Naive thymus-derived CD4-positive, alpha-beta T cell (primary cell): ENCODE measurements at regions not wholly inside any gene's neighbourhood (a gene's known extent, or its start where the extent isn't known, plus 50 kb on each side); places are given as distances from the start of the nearest gene placed in this dataset.
A peak's percentile ranks its signal among the peaks of the same experiment; 100 is the strongest.

Source experiments
- ATAC-seq: fragments of 150-1000 bp; cut with Tn5 transposase; 2 replicates; pipeline ENCODE4 v1.10.0; 2021; ENCODE audit warnings: mild to moderate bottlenecking, moderate library complexity
- CTCF ChIA-PET: fragments of 350-600 bp; sonication (Branson Sonifier 250); formaldehyde crosslinking; loops from one replicate; lab custom pipeline; 2021; ENCODE audit warnings: antibody characterized with exemption; lab: Charles Lee
- POLR2A ChIA-PET: fragments of 350-600 bp; sonication (Branson Sonifier 250); formaldehyde crosslinking; loops from one replicate; lab custom pipeline; 2021; ENCODE audit warnings: antibody characterized with exemption, inconsistent platforms; lab: Charles Lee
- DNase-seq, 9 donors: peaks; one replicate each; pipeline versions ENCODE4 v3.0.0 to v3.0.0-alpha.2; 2020 to 2022; ENCODE audit warnings: mixed read lengths in 1 of 9
- H3K27ac ChIP-seq: one replicate; pipeline ENCODE4 v1.7.0; 2013; ENCODE audit warnings: mild to moderate bottlenecking, low read depth, low read length, moderate library complexity
- H3K27me3 ChIP-seq, 2 donors: one replicate each; pipeline ENCODE4 v1.7.0; 2013; ENCODE audit warnings: low read length in 2 of 2, mild to moderate bottlenecking in 2 of 2, moderate library complexity in 2 of 2; ENCODE audit not compliant: control insufficient read depth in 2 of 2, insufficient read depth in 2 of 2
- H3K36me3 ChIP-seq, 3 experiments: 1 replicate in 2 of 3; 2 replicates in 1 of 3; pipeline ENCODE4 v1.7.0; 2013; ENCODE audit warnings: low read length in 3 of 3, mild to moderate bottlenecking in 3 of 3, moderate library complexity in 1 of 3; ENCODE audit not compliant: insufficient read depth in 3 of 3, control insufficient read depth in 2 of 3
- H3K4me1 ChIP-seq, 2 donors: one replicate each; pipeline ENCODE4 v1.7.0; 2013; ENCODE audit warnings: low read length in 2 of 2, mild to moderate bottlenecking in 2 of 2, moderate library complexity in 1 of 2; ENCODE audit not compliant: control insufficient read depth in 2 of 2, insufficient read depth in 2 of 2
- H3K4me3 ChIP-seq: 2 replicates; pipeline ENCODE4 v1.7.0; 2013; ENCODE audit warnings: mild to moderate bottlenecking, low read length
- H3K9me3 ChIP-seq, 3 experiments: 1 replicate in 2 of 3; 2 replicates in 1 of 3; pipeline ENCODE4 v1.7.0; 2013; ENCODE audit warnings: low read length in 3 of 3; ENCODE audit not compliant: control insufficient read depth in 2 of 3
- H3K27ac Mint-ChIP-seq, 9 donors: one replicate each; pipeline ENCODE4 v1.8.0; 2020 to 2022; ENCODE audit warnings: mixed read lengths in 9 of 9, mild to moderate bottlenecking in 8 of 9, moderate library complexity in 5 of 9, inconsistent platforms in 2 of 9
- H3K27me3 Mint-ChIP-seq, 5 donors: one replicate each; pipeline ENCODE4 v1.8.0; 2021 to 2022; ENCODE audit warnings: mixed read lengths in 5 of 5, mild to moderate bottlenecking in 1 of 5
- H3K36me3 Mint-ChIP-seq, 5 donors: one replicate each; pipeline ENCODE4 v1.8.0; 2020 to 2022; ENCODE audit warnings: mixed read lengths in 5 of 5, mild to moderate bottlenecking in 3 of 5, inconsistent platforms in 1 of 5
- H3K4me1 Mint-ChIP-seq, 7 donors: one replicate each; pipeline ENCODE4 v1.8.0; 2020 to 2022; ENCODE audit warnings: mixed read lengths in 7 of 7, mild to moderate bottlenecking in 3 of 7, inconsistent platforms in 1 of 7
- H3K4me3 Mint-ChIP-seq, 10 donors: one replicate each; pipeline ENCODE4 v1.8.0; 2020 to 2022; ENCODE audit warnings: mild to moderate bottlenecking in 10 of 10, mixed read lengths in 10 of 10, moderate library complexity in 6 of 10, inconsistent platforms in 2 of 10
- H3K9me3 Mint-ChIP-seq, 11 donors: one replicate each; pipeline ENCODE4 v1.8.0; 2020 to 2022; ENCODE audit warnings: mixed read lengths in 11 of 11, mild to moderate bottlenecking in 4 of 11, inconsistent platforms in 1 of 11, moderate library complexity in 1 of 11
- intact Hi-C, 2 donors: fragments of 100-400 bp; cut with micrococcal nuclease; formaldehyde crosslinking; loops; one replicate each; pipeline ENCODE4 v1.15.1; 2023

- CTCF ChIA-PET = no interaction called here
- Mint-ChIP-seq H3K4me3 (peak overlapping the region in 1 of 10 donors; percentile 17), H3K27me3 (no peaks in the 10 kb centered on the region), H3K4me1 (peaks cover 0 to 34% (median 20%) of the 10 kb centered on the region in 7 donors), H3K36me3 (no peaks in the 10 kb centered on the region), H3K27ac (peak overlapping the region in 3 of 9 donors; percentile 14 to 77 (median 43)), H3K9me3 (no peaks in the 10 kb centered on the region)
- no peak for ATAC-seq
- POLR2A ChIA-PET = interaction anchor here (0.9 kb wide), 1 partner anchor 92 kb away, joined by 3 read pairs; no protein-coding TSS in a partner anchor
- intact Hi-C loops = loop anchor here in 1 of 2 donors (2.0 kb wide), 1 partner anchor 597 kb away; no protein-coding TSS in a partner anchor
- H3K4me3 ChIP-seq = no peak overlapping the region
- H3K27ac ChIP-seq = no peak overlapping the region
- H3K9me3 ChIP-seq = no peaks in the 10 kb centered on the region
- no peaks in the 10 kb centered on the region for H3K36me3 ChIP-seq
- peaks cover 0 to 13% of the 10 kb centered on the region in 2 donors for H3K4me1 ChIP-seq
- no peaks in the 10 kb centered on the region for H3K27me3 ChIP-seq
- DNase-seq = no peak
Observed at GRCh38 chr2:2705871-2706270, 374.8 kb upstream of the MYT1L start.

GRCh38 chr2:2704428-2705090 lies 373.5 kb upstream of the MYT1L start:
- no peak for ATAC-seq
- Histone ChIP-seq H3K27ac (no peak overlapping the region), H3K4me3 (no peak overlapping the region), H3K9me3 (no peaks in the 10 kb centered on the region), H3K4me1 (peaks cover 0 to 13% of the 10 kb centered on the region in 2 donors), H3K36me3 (no peaks in the 10 kb centered on the region), H3K27me3 (no peaks in the 10 kb centered on the region)
- CTCF ChIA-PET = interaction anchor here (0.7 kb wide), 2 partner anchors 8 to 659 kb away, joined by 4 to 5 read pairs; no protein-coding TSS in a partner anchor
- Mint-ChIP-seq H3K4me3 (peak overlapping the region in 6 of 10 donors; percentile 3 to 64 (median 53)), H3K27ac (peak overlapping the region in 5 of 9 donors; percentile 33 to 89 (median 77)), H3K36me3 (no peaks in the 10 kb centered on the region), H3K4me1 (peaks cover 0 to 34% (median 20%) of the 10 kb centered on the region in 7 donors), H3K9me3 (no peaks in the 10 kb centered on the region), H3K27me3 (no peaks in the 10 kb centered on the region)
- intact Hi-C loops = loop anchor here in 1 of 2 donors (2.0 kb wide), 1 partner anchor 598 kb away; no protein-coding TSS in a partner anchor
- DNase-seq = peak in 1 of 9 donors; percentile 18
- POLR2A ChIA-PET = interaction anchor here (1.3 kb wide), 2 partner anchors 58 to 91 kb away, joined by 4 to 5 read pairs; no protein-coding TSS in a partner anchor

GRCh38 chr2:2703762-2704427 lies 372.8 kb upstream of the MYT1L start:
- peak overlapping the region in 1 of 10 donors; percentile 64 for H3K4me3 Mint-ChIP-seq
- H3K27ac Mint-ChIP-seq = peak overlapping the region in 4 of 9 donors; percentile 4 to 88 (median 53)
- H3K27me3 Mint-ChIP-seq = no peaks in the 10 kb centered on the region
- H3K27ac ChIP-seq = no peak overlapping the region
- H3K9me3 ChIP-seq = no peaks in the 10 kb centered on the region
- no peak overlapping the region for H3K4me3 ChIP-seq
- peaks cover 0 to 34% (median 20%) of the 10 kb centered on the region in 7 donors for H3K4me1 Mint-ChIP-seq
- no peaks in the 10 kb centered on the region for H3K36me3 Mint-ChIP-seq
- peaks cover 0 to 13% of the 10 kb centered on the region in 2 donors for H3K4me1 ChIP-seq
- ATAC-seq (no peak), DNase-seq (no peak)
- H3K36me3 ChIP-seq = no peaks in the 10 kb centered on the region
- no peaks in the 10 kb centered on the region for H3K27me3 ChIP-seq
- CTCF ChIA-PET = interaction anchor here (0.7 to 1.0 kb wide), 3 partner anchors 9 to 660 kb away, joined by 3 to 5 read pairs (median 4); no protein-coding TSS in a partner anchor
- no peaks in the 10 kb centered on the region for H3K9me3 Mint-ChIP-seq
- POLR2A ChIA-PET = interaction anchor here (1.3 kb wide), 1 partner anchor 57 kb away, joined by 4 read pairs; no protein-coding TSS in a partner anchor
- intact Hi-C loops = loop anchor here in 1 of 2 donors (2.0 kb wide), 1 partner anchor 599 kb away; no protein-coding TSS in a partner anchor

DNA sequence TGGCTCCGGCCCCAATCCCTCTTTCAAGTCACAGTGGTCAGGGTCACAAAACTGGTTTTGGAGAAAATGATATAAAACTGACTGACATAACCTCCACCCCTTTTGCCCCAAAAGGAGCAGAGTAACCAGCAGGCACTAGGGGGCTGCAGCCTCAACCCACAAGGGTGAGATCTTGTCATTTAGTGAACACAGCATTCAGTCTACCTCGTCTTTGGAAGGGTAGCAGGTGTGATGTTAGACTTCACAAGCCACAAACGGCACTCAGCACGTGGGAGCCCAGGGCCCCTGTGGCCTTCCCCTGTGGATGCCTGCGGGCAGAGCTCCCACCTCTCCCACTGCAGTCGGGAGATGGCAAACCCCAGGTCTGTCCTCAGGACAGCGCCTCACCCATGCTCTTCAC lies 372.1 kb upstream of the MYT1L start:
- H3K4me1 ChIP-seq = peaks cover 0 to 13% of the 10 kb centered on the region in 2 donors
- ATAC-seq (no peak), DNase-seq (no peak)
- H3K36me3 ChIP-seq = no peaks in the 10 kb centered on the region
- no peak overlapping the region for H3K4me3 Mint-ChIP-seq
- ChIA-PET CTCF (interaction anchor here (1.0 kb wide), 1 partner anchor 15 kb away, joined by 3 read pairs; no protein-coding TSS in a partner anchor), POLR2A (interaction anchor here (0.6 kb wide), 1 partner anchor 279 kb away, joined by 3 read pairs; no protein-coding TSS in a partner anchor)
- H3K27ac Mint-ChIP-seq = peak overlapping the region in 2 of 9 donors; percentile 36 to 63
- H3K27me3 Mint-ChIP-seq = no peaks in the 10 kb centered on the region
- H3K27me3 ChIP-seq = no peaks in the 10 kb centered on the region
- no peak overlapping the region for H3K27ac ChIP-seq
- no peaks in the 10 kb centered on the region for H3K9me3 ChIP-seq
- H3K9me3 Mint-ChIP-seq = no peaks in the 10 kb centered on the region
- no peak overlapping the region for H3K4me3 ChIP-seq
- intact Hi-C loops = no loop called here
- peaks cover 0 to 40% (median 26%) of the 10 kb centered on the region in 7 donors for H3K4me1 Mint-ChIP-seq
- no peaks in the 10 kb centered on the region for H3K36me3 Mint-ChIP-seq

DNA sequence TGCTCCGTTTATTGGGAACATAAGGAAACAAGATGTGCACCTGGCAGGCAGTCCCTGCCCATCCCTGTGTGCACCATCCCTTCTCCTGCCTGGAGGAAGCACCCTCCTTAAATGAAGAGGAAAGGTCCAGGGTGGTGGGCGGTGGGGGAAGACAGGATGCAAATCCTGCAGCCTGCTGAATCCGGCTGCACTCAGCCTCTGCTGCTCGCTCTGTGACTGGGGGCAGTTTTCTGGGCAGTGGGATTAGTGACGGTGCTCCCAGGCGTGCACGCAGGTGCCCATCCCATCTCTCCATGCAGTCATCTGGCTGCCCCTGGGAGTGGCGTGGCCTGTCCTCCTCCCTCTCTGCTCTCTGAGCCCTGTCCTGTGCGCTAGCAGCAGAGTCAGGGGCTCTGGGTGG lies 371.3 kb upstream of the MYT1L start:
- no peaks in the 10 kb centered on the region for H3K27me3 ChIP-seq
- intact Hi-C loops = no loop called here
- no peak overlapping the region for H3K4me3 ChIP-seq
- H3K9me3 ChIP-seq = no peaks in the 10 kb centered on the region
- POLR2A ChIA-PET = interaction anchor here (0.6 kb wide), 1 partner anchor 278 kb away, joined by 3 read pairs; no protein-coding TSS in a partner anchor
- H3K36me3 ChIP-seq = no peaks in the 10 kb centered on the region
- peaks cover 0 to 13% of the 10 kb centered on the region in 2 donors for H3K4me1 ChIP-seq
- Mint-ChIP-seq H3K4me3 (no peak overlapping the region), H3K27ac (no peak overlapping the region), H3K27me3 (no peaks in the 10 kb centered on the region), H3K4me1 (peaks cover 0 to 43% (median 25%) of the 10 kb centered on the region in 7 donors), H3K36me3 (no peaks in the 10 kb centered on the region), H3K9me3 (no peaks in the 10 kb centered on the region)
- no peak for DNase-seq
- no peak overlapping the region for H3K27ac ChIP-seq
- ATAC-seq = no peak
- CTCF ChIA-PET = no interaction called here

DNA sequence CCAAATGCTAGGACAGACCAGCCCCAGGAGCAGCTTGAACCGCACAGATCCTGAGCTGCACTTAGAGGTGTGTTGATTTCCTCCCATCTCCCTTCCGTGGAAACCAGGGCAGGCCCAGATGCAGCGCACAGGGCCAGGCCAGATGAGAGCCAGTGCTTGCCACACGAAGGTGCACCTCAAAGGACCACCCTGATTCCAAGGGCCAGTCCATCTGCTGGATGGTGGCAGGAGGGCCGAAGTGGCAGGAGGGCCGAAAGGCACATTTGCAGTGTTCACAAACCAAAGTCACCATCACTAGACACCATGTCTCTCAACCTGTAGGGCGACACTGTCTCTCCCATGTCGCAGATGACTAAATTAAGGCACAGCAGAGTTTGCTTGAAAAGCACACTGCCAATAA lies 370.7 kb upstream of the MYT1L start:
- Histone ChIP-seq H3K36me3 (no peaks in the 10 kb centered on the region), H3K4me1 (peaks cover 0 to 13% of the 10 kb centered on the region in 2 donors), H3K4me3 (no peak overlapping the region), H3K9me3 (no peaks in the 10 kb centered on the region), H3K27ac (no peak overlapping the region), H3K27me3 (no peaks in the 10 kb centered on the region)
- no peak overlapping the region for H3K27ac Mint-ChIP-seq
- ChIA-PET CTCF (no interaction called here), POLR2A (no interaction called here)
- ATAC-seq = no peak
- H3K4me3 Mint-ChIP-seq = no peak overlapping the region
- H3K27me3 Mint-ChIP-seq = no peaks in the 10 kb centered on the region
- H3K4me1 Mint-ChIP-seq = peaks cover 0 to 38% (median 22%) of the 10 kb centered on the region in 7 donors
- H3K9me3 Mint-ChIP-seq = no peaks in the 10 kb centered on the region
- intact Hi-C loops = no loop called here
- no peaks in the 10 kb centered on the region for H3K36me3 Mint-ChIP-seq
- no peak for DNase-seq
